ENCODE measurements at regions not wholly inside any gene's neighbourhood (a gene's known extent, or its start where the extent isn't known, plus 50 kb on each side); places are given as distances from the start of the nearest gene placed in this dataset.

GRCh38 chr2:41720331-41721251 lies 327.2 kb upstream of the PKDCC start:
- DNase-seq (ENCODE audit: low spot score in 2 of 2), result no peak
- TF ChIP-seq, protein P1, sequence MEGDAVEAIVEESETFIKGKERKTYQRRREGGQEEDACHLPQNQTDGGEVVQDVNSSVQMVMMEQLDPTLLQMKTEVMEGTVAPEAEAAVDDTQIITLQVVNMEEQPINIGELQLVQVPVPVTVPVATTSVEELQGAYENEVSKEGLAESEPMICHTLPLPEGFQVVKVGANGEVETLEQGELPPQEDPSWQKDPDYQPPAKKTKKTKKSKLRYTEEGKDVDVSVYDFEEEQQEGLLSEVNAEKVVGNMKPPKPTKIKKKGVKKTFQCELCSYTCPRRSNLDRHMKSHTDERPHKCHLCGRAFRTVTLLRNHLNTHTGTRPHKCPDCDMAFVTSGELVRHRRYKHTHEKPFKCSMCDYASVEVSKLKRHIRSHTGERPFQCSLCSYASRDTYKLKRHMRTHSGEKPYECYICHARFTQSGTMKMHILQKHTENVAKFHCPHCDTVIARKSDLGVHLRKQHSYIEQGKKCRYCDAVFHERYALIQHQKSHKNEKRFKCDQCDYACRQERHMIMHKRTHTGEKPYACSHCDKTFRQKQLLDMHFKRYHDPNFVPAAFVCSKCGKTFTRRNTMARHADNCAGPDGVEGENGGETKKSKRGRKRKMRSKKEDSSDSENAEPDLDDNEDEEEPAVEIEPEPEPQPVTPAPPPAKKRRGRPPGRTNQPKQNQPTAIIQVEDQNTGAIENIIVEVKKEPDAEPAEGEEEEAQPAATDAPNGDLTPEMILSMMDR (IDR thresholded peaks at IDR 0.05), result no peak
- TF ChIP-seq POLR2A (IDR thresholded peaks at IDR 0.05), result no peak
- H3K4me3 ChIP-seq (ENCODE audit: low read depth, poor library complexity, severe bottlenecking), result no peak overlapping the region
- intact Hi-C loops (cut with DNase I; ENCODE audit: low total_unique reads), result no loop called here
- WGBS, 2 donors, result 60 to 67% methylated on average over 6 of the region's 6 CpGs

DNA sequence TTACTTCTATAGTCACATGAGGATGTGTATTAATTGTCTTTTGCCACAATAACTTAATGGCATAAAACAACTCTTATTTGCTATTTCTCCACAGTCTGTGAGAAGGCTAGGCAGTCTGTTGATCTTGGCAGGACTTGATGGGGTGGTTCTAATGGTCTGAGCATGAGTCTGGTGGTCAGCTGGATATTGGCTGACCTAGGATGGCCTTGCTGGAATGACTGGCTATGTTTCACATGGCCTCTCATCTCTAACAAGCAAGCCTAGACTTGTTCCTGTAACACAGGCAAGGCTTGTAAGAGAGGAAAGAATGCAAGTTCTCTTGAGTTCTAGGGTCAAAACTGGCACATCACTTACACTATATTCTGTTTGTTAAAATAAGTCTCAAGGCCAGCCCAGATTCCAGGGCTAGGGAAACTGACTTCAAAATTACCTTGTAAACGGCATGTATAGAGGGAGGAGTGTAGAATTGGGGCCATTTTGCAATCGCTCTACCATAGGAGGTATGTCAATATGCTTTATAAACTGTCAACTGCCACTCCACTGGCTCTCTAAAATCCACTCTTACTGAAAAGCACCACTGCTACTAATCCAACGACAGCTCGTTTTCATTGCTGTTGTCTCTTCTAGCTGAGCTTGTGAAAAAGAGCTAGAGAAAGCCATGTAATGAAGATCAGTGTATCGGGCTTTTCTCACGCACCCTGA lies 325.0 kb upstream of the PKDCC start:
- TF ChIP-seq POLR2A (IDR thresholded peaks at IDR 0.05), result no peak
- TF ChIP-seq, protein P1 (IDR thresholded peaks at IDR 0.05), result no peak
- WGBS, 2 donors, result 90% methylated on average over 6 of the region's 6 CpGs
- intact Hi-C loops (cut with DNase I; ENCODE audit: low total_unique reads), result no loop called here
- H3K4me3 ChIP-seq (ENCODE audit: low read depth, poor library complexity, severe bottlenecking), result no peak overlapping the region
- no peak for DNase-seq (ENCODE audit: low spot score in 2 of 2)

DNA sequence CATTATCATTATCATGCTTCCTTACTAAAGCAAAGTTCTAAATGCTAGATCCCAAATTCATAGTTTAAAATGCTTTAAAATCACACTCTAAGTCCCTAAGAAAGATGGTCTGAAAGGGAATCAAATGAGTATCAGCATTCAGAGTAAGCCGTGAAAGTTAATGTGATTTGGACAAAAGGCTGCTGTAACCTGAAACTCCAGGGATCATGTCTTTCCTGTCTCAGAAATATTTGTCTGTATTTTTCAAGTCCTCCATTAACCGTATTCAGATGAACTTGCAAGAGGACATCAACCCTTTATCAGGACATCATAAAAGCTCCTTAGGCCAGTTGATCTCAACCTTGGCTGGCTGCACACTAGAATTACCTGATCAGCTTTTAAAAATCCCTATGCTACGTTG lies 324.3 kb upstream of the PKDCC start:
- H3K4me3 ChIP-seq (ENCODE audit: low read depth, poor library complexity, severe bottlenecking), result no peak overlapping the region
- TF ChIP-seq POLR2A (IDR thresholded peaks at IDR 0.05), result no peak
- no peak for DNase-seq (ENCODE audit: low spot score in 2 of 2)
- intact Hi-C loops (cut with DNase I; ENCODE audit: low total_unique reads), result no loop called here
- 73 to 80% methylated on average over 3 of the region's 3 CpGs for WGBS, 2 donors

DNA sequence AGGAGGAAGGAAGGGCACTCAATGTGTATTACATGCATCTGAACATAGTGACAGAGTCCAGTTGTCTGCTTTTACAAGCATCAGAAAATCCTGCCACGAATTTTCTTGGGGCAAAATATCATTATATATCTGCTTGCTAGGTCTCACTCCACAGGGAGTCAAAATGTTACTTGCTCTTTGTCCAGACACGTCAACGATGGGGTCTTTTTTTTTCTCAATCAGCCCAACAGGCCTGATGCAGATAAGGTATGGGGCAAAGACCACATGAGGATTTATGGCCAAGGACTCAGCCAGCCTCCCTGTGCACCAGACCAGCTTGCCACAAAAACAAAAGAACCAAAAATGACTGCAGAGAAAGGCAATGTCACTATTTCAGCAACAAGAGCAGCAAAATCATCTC lies 323.4 kb upstream of the PKDCC start:
- TF ChIP-seq POLR2A (IDR thresholded peaks at IDR 0.05), result no peak
- TF ChIP-seq, protein P1 (IDR thresholded peaks at IDR 0.05), result no peak
- 60 to 69% methylated on average over 3 of the region's 3 CpGs for WGBS, 2 donors
- no peak for DNase-seq (ENCODE audit: low spot score in 2 of 2)
- no peak overlapping the region for H3K4me3 ChIP-seq (ENCODE audit: low read depth, poor library complexity, severe bottlenecking)
- intact Hi-C loops (cut with DNase I; ENCODE audit: low total_unique reads), result no loop called here

DNA sequence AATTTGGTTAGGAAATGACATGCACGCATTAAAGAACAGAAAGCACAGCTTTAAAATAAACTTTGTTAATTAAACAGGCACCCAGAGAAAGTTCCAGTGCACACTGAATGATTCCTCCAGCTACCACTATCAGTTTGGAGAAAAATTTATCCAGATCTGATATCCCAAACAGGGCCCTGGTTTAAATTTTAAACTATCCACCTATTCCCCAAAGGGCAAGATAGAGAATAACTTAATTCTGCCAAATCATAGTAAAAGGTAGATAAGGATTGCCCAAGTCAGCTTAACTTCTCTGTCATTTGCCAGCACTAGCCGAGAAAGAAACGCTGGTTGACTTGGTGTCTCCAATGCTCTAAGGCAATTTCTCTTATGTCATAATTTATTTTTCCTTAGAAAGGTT lies 321.9 kb upstream of the PKDCC start:
- intact Hi-C loops (cut with DNase I; ENCODE audit: low total_unique reads), result no loop called here
- no peak for DNase-seq (ENCODE audit: low spot score in 2 of 2)
- 73 to 77% methylated on average over 3 of the region's 3 CpGs for WGBS, 2 donors
- TF ChIP-seq, protein P1 (IDR thresholded peaks at IDR 0.05), result no peak
- no peak for TF ChIP-seq POLR2A (IDR thresholded peaks at IDR 0.05)
- H3K4me3 ChIP-seq (ENCODE audit: low read depth, poor library complexity, severe bottlenecking), result no peak overlapping the region

GRCh38 chr2:41726364-41726763 lies 321.5 kb upstream of the PKDCC start:
- intact Hi-C loops (cut with DNase I; ENCODE audit: low total_unique reads), result no loop called here
- WGBS, 2 donors, result 83 to 90% methylated on average over 6 of the region's 6 CpGs

More at GRCh38 chr2:41726364-41726763, 321.5 kb upstream of the PKDCC start:
- no peak for DNase-seq (ENCODE audit: low spot score in 2 of 2)
- TF ChIP-seq POLR2A (IDR thresholded peaks at IDR 0.05), result no peak
- TF ChIP-seq, protein P1 (IDR thresholded peaks at IDR 0.05), result no peak
- H3K4me3 ChIP-seq (ENCODE audit: low read depth, poor library complexity, severe bottlenecking), result no peak overlapping the region
